Lung microvascular endothelial cell (primary cell): ENCODE measurements at regions not wholly inside any gene's neighbourhood (a gene's known extent, or its start where the extent isn't known, plus 50 kb on each side); places are given as distances from the start of the nearest gene placed in this dataset.

Source experiments
- DNase-seq, 2 donors: peaks; one replicate each; pipeline versions ENCODE4 v3.0.0 to v3.0.0-alpha.2; 2010; ENCODE audit warnings: low read depth in 2 of 2

- no peak for DNase-seq
Observed at GRCh38 chr5:88488130-88488529, 219.5 kb upstream of the TMEM161B start.

DNA sequence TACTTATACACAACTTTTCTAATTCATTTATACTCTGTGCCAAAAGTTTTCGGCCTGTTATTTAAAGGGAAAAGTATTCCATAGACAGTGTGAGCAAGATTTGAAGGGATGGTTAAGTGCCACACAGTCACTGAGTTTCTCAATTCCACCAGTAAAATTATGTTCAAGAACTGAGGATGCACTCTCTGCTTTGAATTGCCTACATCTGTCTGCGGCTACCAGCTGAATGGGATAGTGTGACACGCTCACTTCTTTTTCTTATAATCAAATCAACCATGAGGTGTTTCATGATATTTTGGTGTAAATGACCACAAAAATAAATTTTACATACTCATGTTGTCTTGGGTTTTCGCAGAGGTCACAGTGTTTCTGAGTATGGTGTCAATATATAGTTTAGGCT, 218.4 kb upstream of the TMEM161B start:
- no peak for DNase-seq

- DNase-seq = no peak
Observed at GRCh38 chr5:88486431-88486830, 217.8 kb upstream of the TMEM161B start.

DNA sequence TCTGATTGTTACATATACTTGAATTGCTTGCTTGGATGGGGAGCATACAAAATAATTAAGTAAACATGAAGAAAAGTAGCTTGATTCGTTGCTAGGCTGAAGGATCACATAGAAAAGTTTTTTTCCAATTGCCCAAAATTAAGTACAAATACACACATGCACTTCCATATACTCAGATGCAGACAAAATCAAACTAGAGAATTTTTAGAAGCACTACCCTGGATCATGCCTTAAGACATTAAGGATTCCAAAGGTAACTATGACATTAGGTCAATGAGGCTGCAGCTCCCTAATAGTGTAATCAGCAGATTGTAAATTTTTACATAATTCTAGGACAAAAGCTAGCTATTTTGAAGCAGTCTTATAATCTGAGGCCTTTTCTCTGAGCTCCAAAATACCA, 216.9 kb upstream of the TMEM161B start:
- DNase-seq = no peak

DNA sequence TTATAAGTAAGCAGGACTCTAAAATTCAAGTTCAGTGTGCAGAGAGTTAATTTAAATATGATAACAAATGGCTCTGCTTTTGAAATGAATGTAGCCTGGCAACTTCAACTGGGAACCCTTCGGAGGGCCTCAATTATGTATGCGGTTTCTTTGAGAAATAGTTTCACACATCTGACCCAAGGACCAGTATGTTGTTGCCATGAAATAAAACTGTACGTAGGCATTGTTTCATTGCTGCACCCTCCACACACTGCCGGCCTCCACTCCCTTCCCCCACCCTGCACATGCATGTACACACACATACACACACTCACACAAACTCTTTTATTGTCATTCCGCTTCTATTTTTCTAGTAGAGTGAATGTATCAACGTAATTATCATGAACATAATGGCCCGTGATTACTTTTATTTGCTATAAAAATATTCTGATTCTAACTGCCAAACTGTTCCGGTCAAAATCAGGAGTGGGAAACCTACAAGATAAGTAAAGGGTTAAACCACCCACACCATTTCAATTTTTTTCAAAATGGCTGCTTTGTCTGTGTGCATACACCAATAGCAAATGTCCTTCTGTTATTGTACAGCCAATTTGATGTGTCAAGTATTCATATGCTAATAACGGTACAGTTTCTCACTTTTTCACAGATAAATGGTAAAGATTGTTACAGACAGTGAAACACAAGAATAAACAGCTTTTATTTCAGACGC, 215.5 kb upstream of the TMEM161B start:
- no peak for DNase-seq

DNA sequence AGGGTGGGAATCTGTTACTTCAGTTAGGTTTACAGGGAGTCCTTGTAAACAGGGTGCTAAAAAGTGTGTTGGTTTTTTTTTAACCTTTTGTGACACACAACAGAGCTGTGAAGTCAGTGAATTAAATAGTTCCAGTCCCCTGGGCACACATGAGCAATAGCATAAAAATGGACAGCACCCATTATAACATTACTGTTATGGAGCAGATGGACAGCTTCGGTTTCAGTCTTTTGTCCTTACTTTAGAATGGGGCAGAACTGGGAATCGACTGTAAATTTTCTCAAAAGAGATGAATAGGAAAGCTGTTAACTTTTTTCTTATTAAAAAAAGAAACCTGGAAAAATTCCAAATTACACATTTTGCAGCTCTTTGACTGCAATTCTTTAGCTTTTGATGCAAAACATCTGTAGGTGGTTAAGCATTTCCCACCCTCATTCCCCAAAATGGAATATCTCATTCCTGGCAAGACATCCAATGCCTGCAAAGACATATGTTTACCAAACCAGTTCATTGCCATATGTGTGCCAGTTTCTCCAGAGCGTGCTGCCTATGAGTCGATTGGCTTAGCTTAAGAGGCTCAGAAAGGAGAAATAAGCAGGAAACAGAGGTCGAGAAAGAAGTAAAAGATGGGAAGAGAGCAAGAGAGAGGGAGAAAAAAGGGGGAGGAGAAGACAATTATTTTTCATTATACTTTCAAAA, 212.3 kb upstream of the TMEM161B start:
- DNase-seq = no peak

DNA sequence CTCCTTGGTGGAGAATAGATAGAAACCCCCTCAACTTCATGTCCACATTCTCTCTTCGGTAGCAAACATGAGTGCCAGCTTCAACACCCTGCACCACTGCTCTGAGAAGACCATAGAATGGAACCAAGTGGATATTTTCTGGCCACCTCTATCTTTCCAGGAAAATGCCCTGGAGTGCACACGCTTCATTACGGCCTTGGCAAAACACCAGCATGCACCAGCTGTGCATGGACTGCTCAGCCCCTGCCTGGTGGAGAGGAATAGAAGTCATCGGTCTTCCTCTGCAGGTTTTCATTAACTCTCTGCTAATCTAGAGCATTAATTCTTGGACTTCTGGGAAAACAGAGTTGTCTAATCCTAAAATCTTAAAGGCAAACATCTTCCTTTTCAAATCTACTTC, 211.6 kb upstream of the TMEM161B start:
- DNase-seq = no peak

DNA sequence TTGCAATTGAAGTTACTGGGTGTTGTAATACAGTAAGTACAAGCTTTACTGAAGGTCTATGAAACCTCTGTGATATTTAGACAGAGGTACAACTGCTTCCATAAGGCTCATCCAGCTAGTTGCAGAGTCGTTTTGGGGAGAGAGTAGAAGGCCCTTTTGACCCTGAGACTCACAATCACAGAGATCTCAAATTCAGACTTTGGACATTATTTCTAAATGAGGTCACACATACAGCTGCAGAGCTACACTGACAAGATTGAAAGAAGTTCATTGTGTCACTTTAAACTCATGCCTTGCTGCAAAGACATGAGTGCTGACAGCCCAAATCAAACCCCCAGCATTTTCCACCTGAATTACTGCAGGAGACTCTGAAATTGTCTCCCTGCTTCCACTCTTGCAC, 205.9 kb upstream of the TMEM161B start:
- DNase-seq = no peak

GRCh38 chr5:88470745-88471144, 202.1 kb upstream of the TMEM161B start:
- DNase-seq = no peak

DNA sequence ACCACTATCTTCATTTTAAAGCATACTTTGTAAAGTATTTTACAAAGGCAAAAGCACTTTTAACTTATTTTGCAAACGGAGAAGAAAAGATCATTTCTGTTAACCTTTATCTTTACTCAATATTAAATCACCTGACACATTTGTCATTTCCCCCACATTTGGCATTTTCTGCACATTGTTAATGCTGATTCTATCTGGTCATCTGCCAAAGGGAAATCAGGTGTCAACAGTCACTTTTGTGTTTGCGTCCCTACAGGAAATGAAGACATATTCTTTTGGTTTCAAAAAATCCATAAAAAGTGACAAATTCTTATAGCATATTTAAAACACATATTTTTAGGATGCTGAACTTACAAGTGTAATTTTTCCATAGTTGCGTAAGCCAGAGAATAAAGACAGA, 191.3 kb upstream of the TMEM161B start:
- DNase-seq = peak in 1 of 2 donors; percentile 82

DNA sequence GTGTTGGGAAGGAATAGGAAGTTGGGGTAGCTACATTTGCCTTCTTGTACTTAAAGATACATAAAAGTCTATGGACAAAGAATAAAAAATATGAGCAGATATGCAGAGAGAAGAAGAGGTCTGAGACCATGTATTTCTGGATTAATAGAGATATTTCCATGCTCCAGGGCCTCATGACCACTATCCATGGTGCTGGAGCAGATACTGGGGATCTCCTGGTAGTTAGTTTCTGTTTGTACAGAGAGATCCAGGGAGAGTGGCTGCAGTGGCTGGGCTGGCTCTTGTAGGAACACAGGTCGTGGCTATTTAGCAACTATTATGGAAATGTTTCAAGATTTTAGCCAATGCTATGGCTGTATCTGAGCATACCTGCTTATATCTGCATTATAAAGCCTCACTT, 184.2 kb upstream of the TMEM161B start:
- peak in 1 of 2 donors; percentile 39 for DNase-seq

- DNase-seq = no peak
Observed at GRCh38 chr5:88450239-88450638, 181.6 kb upstream of the TMEM161B start.

- peak in 1 of 2 donors; percentile 22 for DNase-seq
Observed at GRCh38 chr5:88438006-88438405, 169.4 kb upstream of the TMEM161B start.

GRCh38 chr5:88436290-88436689, 167.6 kb upstream of the TMEM161B start:
- no peak for DNase-seq

- no peak for DNase-seq
Observed at GRCh38 chr5:88428633-88429032, 160.0 kb upstream of the TMEM161B start.

- no peak for DNase-seq
Observed at GRCh38 chr5:88426441-88426840, 157.8 kb upstream of the TMEM161B start.

GRCh38 chr5:88425124-88425523, 156.5 kb upstream of the TMEM161B start:
- no peak for DNase-seq

DNA sequence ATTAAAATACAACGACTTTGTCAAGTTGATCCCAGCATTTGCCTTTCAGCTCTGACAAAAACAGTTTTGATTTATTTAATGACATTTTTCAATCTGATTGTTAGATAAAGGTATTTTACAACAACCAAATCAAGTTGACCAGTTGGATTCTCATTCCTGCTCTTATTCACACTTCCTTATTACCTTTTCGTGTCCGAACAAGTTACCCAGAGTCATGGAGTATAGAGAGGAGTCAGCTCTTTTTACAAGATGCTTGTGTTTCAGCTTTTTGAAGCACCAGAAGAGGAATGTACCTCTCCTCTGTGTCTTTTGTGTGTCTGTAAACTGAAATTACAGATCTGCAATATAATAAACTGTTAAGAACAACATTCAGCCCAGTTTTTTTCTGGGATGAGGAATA, 151.3 kb upstream of the TMEM161B start:
- DNase-seq = no peak

- DNase-seq = no peak
Observed at GRCh38 chr5:88407341-88407740, 138.7 kb upstream of the TMEM161B start.

- DNase-seq = no peak
Observed at GRCh38 chr5:88405783-88406182, 137.1 kb upstream of the TMEM161B start.

DNA sequence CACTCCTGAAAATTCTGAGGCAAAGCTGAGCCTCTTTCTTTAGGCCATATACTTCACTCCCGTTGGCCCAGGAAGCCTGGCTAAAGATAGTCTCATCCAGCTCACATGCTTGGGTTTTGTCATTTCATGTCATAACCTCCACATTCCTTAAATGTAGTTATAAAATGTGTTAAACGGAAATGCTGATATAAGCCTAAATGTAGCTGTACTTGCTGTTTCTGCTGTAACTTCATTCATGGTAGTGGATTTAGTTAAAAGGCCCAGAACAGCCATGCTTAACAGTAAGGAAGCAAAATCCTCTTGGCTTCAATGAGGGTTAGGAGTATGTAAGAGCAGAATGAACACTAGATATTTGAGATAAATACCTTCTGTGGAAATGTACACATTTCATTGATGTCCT, 135.8 kb upstream of the TMEM161B start:
- no peak for DNase-seq

GRCh38 chr5:88401686-88402085, 133.0 kb upstream of the TMEM161B start:
- no peak for DNase-seq

GRCh38 chr5:88401228-88401627, 132.6 kb upstream of the TMEM161B start:
- no peak for DNase-seq
